HepG2 (cell line): ENCODE measurements at regions not wholly inside any gene's neighbourhood (a gene's known extent, or its start where the extent isn't known, plus 50 kb on each side); places are given as distances from the start of the nearest gene placed in this dataset.

Experiments used
- ATAC-seq: fragments of 200-7000 bp; cut with Tn5 transposase; 3 replicates; pipeline ENCODE4 v1.9.1; 2020; ENCODE audit warnings: mild to moderate bottlenecking, moderate library complexity
- BruUV-seq: library from RNA; stranded (reverse); fragments of 400-500 nt; replicated peaks from 2 replicates; lab custom pipeline; 2021; lab: Mats Ljungman, UMichigan
- CTCF ChIA-PET: fragments of 300-600 bp; formaldehyde crosslinking; extraction: SDS; loops from one replicate; lab custom pipeline; 2021; ENCODE audit warnings: low total read pairs, inconsistent platforms, low intra/inter-chr PET ratio; lab: Yijun Ruan, JAX
- POLR2A ChIA-PET: fragments of 350-600 bp; sonication (Branson Sonifier 250); formaldehyde crosslinking; loops from one replicate; lab custom pipeline; 2020; ENCODE audit warnings: antibody characterized with exemption, inconsistent platforms; lab: Yijun Ruan, JAX
- DNase-seq: peaks from one replicate; pipeline ENCODE4 v3.0.0-alpha.2; 2015; ENCODE audit warnings: low spot score
- FAIRE-seq: peaks from 3 replicates; lab custom pipeline; 2011; peaks lifted over from hg19 to GRCh38; lab: Jason Lieb, UNC
- H2AFZ ChIP-seq: one replicate; pipeline ENCODE4 v1.6.1; 2011; ENCODE audit warnings: low read length, inconsistent platforms
- H3K27ac ChIP-seq: fragments of 300-600 bp; 3 replicates; pipeline ENCODE4 v1.8.0; 2011; ENCODE audit warnings: mixed run types, mild to moderate bottlenecking, mixed read lengths, low read length, inconsistent platforms; ENCODE audit not compliant: insufficient read depth; ENCODE audit errors: extremely low read length
- H3K27me3 ChIP-seq, 2 experiments: fragments of 200-600 bp in 1 of 2; 2 replicates in 1 of 2; 3 replicates in 1 of 2; pipeline versions ENCODE4 v1.6.0 to v1.8.0; 2011; ENCODE audit warnings: low read length in 2 of 2, mild to moderate bottlenecking in 2 of 2, moderate library complexity in 2 of 2, inconsistent platforms in 1 of 2; ENCODE audit not compliant: insufficient read depth in 2 of 2, control insufficient read depth in 1 of 2
- H3K36me3 ChIP-seq, 2 experiments: fragments of 200-600 bp in 1 of 2; replicated peaks in 1 of 2; 2 replicates in 1 of 2; 3 replicates in 1 of 2; pipeline versions ENCODE4 v1.5.1 to v1.8.0; 2011; ENCODE audit warnings: low read length in 2 of 2, inconsistent platforms in 1 of 2; ENCODE audit not compliant: insufficient read depth in 2 of 2, control insufficient read depth in 1 of 2
- H3K4me1 ChIP-seq: 2 replicates; pipeline ENCODE4 v1.5.1; 2012; ENCODE audit warnings: low read length, inconsistent platforms; ENCODE audit not compliant: insufficient read depth
- H3K4me2 ChIP-seq: 2 replicates; pipeline ENCODE4 v1.6.0; 2011; ENCODE audit warnings: low read depth, low read length, inconsistent platforms
- H3K4me3 ChIP-seq, 3 experiments: fragments of 200-600 bp in 1 of 3; sonication (generic), shearing (Covaris generic) in 1 of 3; replicated peaks in 1 of 3; 2 replicates each; pipeline ENCODE4 v1.5.1; 2011 to 2016; ENCODE audit warnings: low read length in 3 of 3, inconsistent platforms in 2 of 3, low read depth in 2 of 3, mild to moderate bottlenecking in 2 of 3, control low read depth in 1 of 3, mixed read lengths in 1 of 3; ENCODE audit not compliant: insufficient read depth in 1 of 3
- H3K79me2 ChIP-seq: one replicate; pipeline ENCODE4 v1.6.1; 2011; ENCODE audit warnings: low read length, inconsistent platforms; ENCODE audit not compliant: insufficient read depth
- H3K9ac ChIP-seq: 2 replicates; pipeline ENCODE4 v1.6.0; 2011; ENCODE audit warnings: mild to moderate bottlenecking, low read depth, low read length, inconsistent platforms; ENCODE audit not compliant: insufficient read depth
- H3K9me3 ChIP-seq: 2 replicates; pipeline ENCODE4 v1.5.1; 2012; ENCODE audit warnings: mild to moderate bottlenecking, low read length
- H4K20me1 ChIP-seq: 2 replicates; pipeline ENCODE4 v1.6.0; 2011; ENCODE audit warnings: inconsistent platforms, mild to moderate bottlenecking, low read length, moderate library complexity; ENCODE audit not compliant: insufficient read depth
- FOXK2 ChIP-seq: fragments of 450-650 bp; IDR thresholded peaks from 2 replicates; pipeline ENCODE4 v1.6.1; 2016
- NCOA5 ChIP-seq: sonication (generic); formaldehyde crosslinking; IDR thresholded peaks from 2 replicates; pipeline ENCODE4 v1.4.0; 2020; ENCODE audit warnings: missing genetic modification reagents
- NFE2L2 ChIP-seq: fragments of 150-350 bp; IDR thresholded peaks from 2 replicates; pipeline ENCODE4 v1.6.1; 2014; ENCODE audit warnings: low read length
- PAX8 ChIP-seq: sonication (generic); formaldehyde crosslinking; IDR thresholded peaks from 2 replicates; pipeline ENCODE4 v1.8.0; 2022; ENCODE audit warnings: mild to moderate bottlenecking, missing genetic modification reagents, borderline replicate concordance
- SP4 ChIP-seq: sonication (generic); formaldehyde crosslinking; IDR thresholded peaks from 2 replicates; pipeline ENCODE4 v1.8.1; 2023; ENCODE audit warnings: mild to moderate bottlenecking, missing genetic modification reagents
- THAP7 ChIP-seq: sonication (generic); formaldehyde crosslinking; IDR thresholded peaks from 2 replicates; pipeline ENCODE4 v1.8.1; 2023; ENCODE audit warnings: mild to moderate bottlenecking, missing genetic modification reagents
- ZBTB3 ChIP-seq: sonication (generic); formaldehyde crosslinking; IDR thresholded peaks from 2 replicates; pipeline ENCODE4 v1.4.0; 2020; ENCODE audit warnings: low read depth, mild to moderate bottlenecking, moderate library complexity, missing genetic modification reagents, borderline replicate concordance
- ZNF138 ChIP-seq: sonication (generic); formaldehyde crosslinking; IDR thresholded peaks from 2 replicates; pipeline ENCODE4 v1.5.0; 2020; ENCODE audit warnings: mild to moderate bottlenecking, low read depth, missing genetic modification reagents
- ZNF30 ChIP-seq: sonication (generic); formaldehyde crosslinking; IDR thresholded peaks from 2 replicates; pipeline ENCODE4 v1.5.0; 2020; ENCODE audit warnings: mild to moderate bottlenecking, missing genetic modification reagents
- ZNF572 ChIP-seq: sonication (generic); formaldehyde crosslinking; IDR thresholded peaks from 2 replicates; pipeline ENCODE4 v1.5.1; 2020; ENCODE audit warnings: mild to moderate bottlenecking, missing genetic modification reagents
- ZSCAN12 ChIP-seq: sonication (generic); formaldehyde crosslinking; IDR thresholded peaks from 2 replicates; pipeline ENCODE4 v1.9.0; 2021; ENCODE audit warnings: mild to moderate bottlenecking, missing genetic modification reagents
- WGBS: methylation state at CpG from one replicate; pipeline ENCODE4 v1.1.6; 2017; ENCODE audit warnings: low lambda C conversion rate; 5-methylcytosine and 5-hydroxymethylcytosine counted together
- in situ Hi-C: cut with HindIII; loops from 2 replicates; pipeline ENCODE4 v1.10.0; 2017; ENCODE audit warnings: low pct_unique_long_range_greater_than_20kb; ENCODE audit not compliant: extremely low pct_ligation_motif_present
- intact Hi-C: fragments of 100-400 bp; cut with micrococcal nuclease; formaldehyde crosslinking; loops from one replicate; pipeline ENCODE4 v1.10.0; 2022; ENCODE audit not compliant: unreplicated experiment
- TF ChIP-seq, protein P1 (sequence below), 2 experiments: sonication (generic) in 1 of 2; formaldehyde crosslinking in 1 of 2; IDR thresholded peaks; 2 replicates each; pipeline versions ENCODE4 v1.6.1 to v1.9.0; 2014 to 2022; ENCODE audit warnings: antibody characterized with exemption in 1 of 2, borderline replicate concordance in 1 of 2, inconsistent platforms in 1 of 2, low read depth in 1 of 2, missing genetic modification reagents in 1 of 2
- TF ChIP-seq, protein P2 (sequence below): IDR thresholded peaks from 2 replicates; pipeline ENCODE4 v1.6.1; 2012; ENCODE audit warnings: low read depth, low read length, improper control_type of control experiment
- TF ChIP-seq, protein P3 (sequence below): IDR thresholded peaks from 2 replicates; pipeline ENCODE4 v1.6.1; 2016
- TF ChIP-seq, protein P4 (sequence below): sonication (generic); formaldehyde crosslinking; IDR thresholded peaks from 2 replicates; pipeline ENCODE4 v1.5.0; 2020; ENCODE audit warnings: mild to moderate bottlenecking, missing genetic modification reagents

DNA sequence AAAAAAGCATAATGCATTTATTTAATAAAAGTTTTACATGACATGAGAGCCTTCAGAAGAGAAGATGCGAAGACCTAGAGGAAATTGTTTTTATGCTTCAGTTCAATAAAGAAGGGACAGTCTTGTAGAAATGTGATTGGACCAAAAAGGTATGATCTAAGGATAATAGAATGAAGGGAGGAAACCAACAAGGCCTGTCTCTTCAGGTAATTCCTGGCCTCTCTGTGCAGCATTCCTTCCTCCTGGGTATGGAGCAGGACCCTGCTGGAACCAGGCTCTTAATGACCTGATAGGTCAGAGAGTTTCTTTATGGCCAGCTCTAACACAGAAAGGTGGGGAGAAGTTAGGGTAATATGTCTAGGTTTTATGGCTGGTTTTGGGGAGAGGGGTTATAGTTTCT lies 162.8 kb upstream of the HEY2 start:
- no peaks in the 10 kb centered on the region for H3K36me3 ChIP-seq
- no peak overlapping the region for H3K4me3 ChIP-seq
- H3K4me1 ChIP-seq: no peaks in the 10 kb centered on the region
- FAIRE-seq (no peak), ATAC-seq (no peak), DNase-seq (no peak)
- in situ Hi-C loops (no loop called here), intact Hi-C loops (no loop called here)
- no peak overlapping the region for H3K9ac ChIP-seq
- WGBS: 16% methylated on average over 1 of the region's 1 CpG
- no peak overlapping the region for H2AFZ ChIP-seq
- ChIA-PET POLR2A (no interaction called here), CTCF (no interaction called here)
- no peaks in the 10 kb centered on the region for H3K9me3 ChIP-seq
- no peak overlapping the region for H3K27ac ChIP-seq
- no peaks in the 10 kb centered on the region for H3K27me3 ChIP-seq
- H4K20me1 ChIP-seq: no peaks in the 10 kb centered on the region
- no peaks in the 10 kb centered on the region for H3K79me2 ChIP-seq
- no peak overlapping the region for H3K4me2 ChIP-seq
- BruUV-seq: no TSS peak
- TF ChIP-seq ZNF30 (no peak), FOXK2 (no peak), ZNF138 (CRISPR knock-in tag) (no peak), ZSCAN12 (no peak), ZBTB3 (CRISPR knock-in tag) (no peak), THAP7 (no peak), PAX8 (no peak), NCOA5 (CRISPR knock-in tag) (no peak), ZNF572 (CRISPR knock-in tag) (no peak), SP4 (CRISPR knock-in tag) (no peak), NFE2L2 (no peak)
- TF ChIP-seq, protein P1, sequence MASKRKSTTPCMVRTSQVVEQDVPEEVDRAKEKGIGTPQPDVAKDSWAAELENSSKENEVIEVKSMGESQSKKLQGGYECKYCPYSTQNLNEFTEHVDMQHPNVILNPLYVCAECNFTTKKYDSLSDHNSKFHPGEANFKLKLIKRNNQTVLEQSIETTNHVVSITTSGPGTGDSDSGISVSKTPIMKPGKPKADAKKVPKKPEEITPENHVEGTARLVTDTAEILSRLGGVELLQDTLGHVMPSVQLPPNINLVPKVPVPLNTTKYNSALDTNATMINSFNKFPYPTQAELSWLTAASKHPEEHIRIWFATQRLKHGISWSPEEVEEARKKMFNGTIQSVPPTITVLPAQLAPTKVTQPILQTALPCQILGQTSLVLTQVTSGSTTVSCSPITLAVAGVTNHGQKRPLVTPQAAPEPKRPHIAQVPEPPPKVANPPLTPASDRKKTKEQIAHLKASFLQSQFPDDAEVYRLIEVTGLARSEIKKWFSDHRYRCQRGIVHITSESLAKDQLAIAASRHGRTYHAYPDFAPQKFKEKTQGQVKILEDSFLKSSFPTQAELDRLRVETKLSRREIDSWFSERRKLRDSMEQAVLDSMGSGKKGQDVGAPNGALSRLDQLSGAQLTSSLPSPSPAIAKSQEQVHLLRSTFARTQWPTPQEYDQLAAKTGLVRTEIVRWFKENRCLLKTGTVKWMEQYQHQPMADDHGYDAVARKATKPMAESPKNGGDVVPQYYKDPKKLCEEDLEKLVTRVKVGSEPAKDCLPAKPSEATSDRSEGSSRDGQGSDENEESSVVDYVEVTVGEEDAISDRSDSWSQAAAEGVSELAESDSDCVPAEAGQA (IDR thresholded peaks at IDR 0.05; ENCODE audit: low read depth): no peak
- TF ChIP-seq, protein P1 (CRISPR knock-in tag; IDR thresholded peaks at IDR 0.05; ENCODE audit: borderline replicate concordance): no peak
- TF ChIP-seq, protein P2, sequence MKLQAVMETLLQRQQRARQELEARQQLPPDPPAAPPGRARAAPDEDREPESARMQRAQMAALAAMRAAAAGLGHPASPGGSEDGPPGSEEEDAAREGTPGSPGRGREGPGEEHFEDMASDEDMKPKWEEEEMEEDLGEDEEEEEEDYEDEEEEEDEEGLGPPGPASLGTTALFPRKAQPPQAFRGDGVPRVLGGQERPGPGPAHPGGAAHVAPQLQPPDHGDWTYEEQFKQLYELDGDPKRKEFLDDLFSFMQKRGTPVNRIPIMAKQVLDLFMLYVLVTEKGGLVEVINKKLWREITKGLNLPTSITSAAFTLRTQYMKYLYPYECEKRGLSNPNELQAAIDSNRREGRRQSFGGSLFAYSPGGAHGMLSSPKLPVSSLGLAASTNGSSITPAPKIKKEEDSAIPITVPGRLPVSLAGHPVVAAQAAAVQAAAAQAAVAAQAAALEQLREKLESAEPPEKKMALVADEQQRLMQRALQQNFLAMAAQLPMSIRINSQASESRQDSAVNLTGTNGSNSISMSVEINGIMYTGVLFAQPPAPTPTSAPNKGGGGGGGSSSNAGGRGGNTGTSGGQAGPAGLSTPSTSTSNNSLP: no peak
- TF ChIP-seq, protein P3, sequence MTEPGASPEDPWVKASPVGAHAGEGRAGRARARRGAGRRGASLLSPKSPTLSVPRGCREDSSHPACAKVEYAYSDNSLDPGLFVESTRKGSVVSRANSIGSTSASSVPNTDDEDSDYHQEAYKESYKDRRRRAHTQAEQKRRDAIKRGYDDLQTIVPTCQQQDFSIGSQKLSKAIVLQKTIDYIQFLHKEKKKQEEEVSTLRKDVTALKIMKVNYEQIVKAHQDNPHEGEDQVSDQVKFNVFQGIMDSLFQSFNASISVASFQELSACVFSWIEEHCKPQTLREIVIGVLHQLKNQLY: no peak
- TF ChIP-seq, protein P4, sequence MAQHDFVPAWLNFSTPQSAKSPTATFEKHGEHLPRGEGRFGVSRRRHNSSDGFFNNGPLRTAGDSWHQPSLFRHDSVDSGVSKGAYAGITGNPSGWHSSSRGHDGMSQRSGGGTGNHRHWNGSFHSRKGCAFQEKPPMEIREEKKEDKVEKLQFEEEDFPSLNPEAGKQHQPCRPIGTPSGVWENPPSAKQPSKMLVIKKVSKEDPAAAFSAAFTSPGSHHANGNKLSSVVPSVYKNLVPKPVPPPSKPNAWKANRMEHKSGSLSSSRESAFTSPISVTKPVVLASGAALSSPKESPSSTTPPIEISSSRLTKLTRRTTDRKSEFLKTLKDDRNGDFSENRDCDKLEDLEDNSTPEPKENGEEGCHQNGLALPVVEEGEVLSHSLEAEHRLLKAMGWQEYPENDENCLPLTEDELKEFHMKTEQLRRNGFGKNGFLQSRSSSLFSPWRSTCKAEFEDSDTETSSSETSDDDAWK (CRISPR knock-in tag): no peak
